KOPT-K1 (cell line): ENCODE measurements at regions not wholly inside any gene's neighbourhood (a gene's known extent, or its start where the extent isn't known, plus 50 kb on each side); places are given as distances from the start of the nearest gene placed in this dataset.
"Not testable (repeated sequence)": the region's sequence is repeated elsewhere in the genome, so short reads cannot be mapped to it uniquely, and the experiment has no call there.

Experiments used
- H3K27ac ChIP-seq: fragments of 200-600 bp; sonication (generic); 2 replicates; pipeline ENCODE4 v1.5.1; 2016; ENCODE audit warnings: antibody characterized with exemption, mild to moderate bottlenecking, low read depth, low read length; ENCODE audit not compliant: poor library complexity, severe bottlenecking
- H3K36me3 ChIP-seq: fragments of 200-600 bp; sonication (generic); 2 replicates; pipeline ENCODE4 v1.5.1; 2017; ENCODE audit warnings: antibody characterized with exemption, mild to moderate bottlenecking, low read length, moderate library complexity; ENCODE audit not compliant: insufficient read depth
- H3K9me3 ChIP-seq: fragments of 200-600 bp; sonication (generic); 2 replicates; pipeline ENCODE4 v1.5.1; 2017; ENCODE audit warnings: antibody characterized with exemption, low read length, mild to moderate bottlenecking; ENCODE audit not compliant: insufficient read depth, poor library complexity, severe bottlenecking

DNA sequence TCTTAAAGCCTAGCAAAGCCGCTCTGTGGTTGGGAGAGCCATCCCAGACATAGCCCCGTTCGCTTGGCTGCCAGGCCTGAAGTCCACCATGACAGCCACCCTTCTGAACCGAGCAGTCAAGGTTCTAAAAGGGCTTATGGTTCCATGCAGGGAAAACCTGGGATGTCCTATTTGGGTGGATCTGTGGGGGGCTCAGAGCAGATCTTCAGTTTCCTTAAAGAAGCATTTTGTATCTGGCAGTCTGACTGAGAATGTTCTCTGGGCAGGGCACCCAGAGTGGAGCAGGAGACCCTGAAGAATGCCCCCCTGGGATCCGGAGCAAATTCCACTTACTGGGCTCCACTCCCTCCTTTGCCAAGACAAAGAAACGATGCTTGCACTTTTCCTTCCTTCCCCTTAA is 127.2 kb downstream of the IRX5 start:
- Histone ChIP-seq H3K27ac (no peak overlapping the region), H3K9me3 (peaks cover 10% of the 10 kb centered on the region), H3K36me3 (no peaks in the 10 kb centered on the region)

- H3K9me3 ChIP-seq = peaks cover 10% of the 10 kb centered on the region
- H3K36me3 ChIP-seq = no peaks in the 10 kb centered on the region
- no peak overlapping the region for H3K27ac ChIP-seq
Measured at GRCh38 chr16:55058576-55058975, 127.9 kb downstream of the IRX5 start.

DNA sequence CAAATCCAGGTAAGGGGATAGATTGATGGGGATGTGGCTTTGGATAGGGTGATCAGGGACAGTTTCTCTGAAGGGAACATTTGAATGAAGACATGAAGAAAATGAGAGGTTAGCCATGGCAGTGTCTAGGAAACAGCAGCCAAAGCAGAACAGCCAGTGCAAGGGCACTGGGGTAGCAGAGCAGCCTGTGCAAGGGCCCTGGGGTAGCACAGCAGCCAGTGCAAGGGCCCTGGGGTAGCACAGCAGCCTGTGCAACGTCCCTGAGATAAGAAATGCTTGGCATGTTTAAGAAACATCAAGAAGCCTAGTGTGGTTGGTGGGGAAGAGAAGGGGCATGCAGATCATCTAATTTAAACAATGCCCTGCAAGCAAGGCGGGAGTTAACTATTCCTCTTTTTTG is 128.5 kb downstream of the IRX5 start:
- Histone ChIP-seq H3K36me3 (no peaks in the 10 kb centered on the region), H3K27ac (no peak overlapping the region), H3K9me3 (peaks cover 10% of the 10 kb centered on the region)

GRCh38 chr16:55061126-55061525 is 130.5 kb downstream of the IRX5 start:
- H3K27ac ChIP-seq = no peak overlapping the region
- no peaks in the 10 kb centered on the region for H3K36me3 ChIP-seq
- no peaks in the 10 kb centered on the region for H3K9me3 ChIP-seq

DNA sequence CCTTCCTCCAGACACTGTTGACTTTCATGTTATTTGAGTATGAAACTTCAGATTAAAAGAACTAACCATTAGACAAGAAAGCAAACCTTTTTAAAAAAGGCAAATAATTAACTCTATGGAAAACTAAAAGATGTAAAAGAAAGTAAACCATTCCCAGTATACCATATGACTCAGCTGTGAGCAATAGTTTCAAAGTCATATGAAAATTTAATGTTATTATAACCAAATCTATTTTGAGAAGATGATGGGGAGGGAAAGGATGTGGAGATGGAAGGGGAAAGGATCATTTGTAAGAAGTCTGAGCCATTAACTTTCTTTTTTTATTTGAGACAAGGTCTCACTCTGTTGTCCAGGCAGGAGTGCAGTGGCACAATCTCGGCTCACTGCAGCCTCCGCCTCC is 131.8 kb downstream of the IRX5 start:
- H3K9me3 ChIP-seq = no peaks in the 10 kb centered on the region

DNA sequence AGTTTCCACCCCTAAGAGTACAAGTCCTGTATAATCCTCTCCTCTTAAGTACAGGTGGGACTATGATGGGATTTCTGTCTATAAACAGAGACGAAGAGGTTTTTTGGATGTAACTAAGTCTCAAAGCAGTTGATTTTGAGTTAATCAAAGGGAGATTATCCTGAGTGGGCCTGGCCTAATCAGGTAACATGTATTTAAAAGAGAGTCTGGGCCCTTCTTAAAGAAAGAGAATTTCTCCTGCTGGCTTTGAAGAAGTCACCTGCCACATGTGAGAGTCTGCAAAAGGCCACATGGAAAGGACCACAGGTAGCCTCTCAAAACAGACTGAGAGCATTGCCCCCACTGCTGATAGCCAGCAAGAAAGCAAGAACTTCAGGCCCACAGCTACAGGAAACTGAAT is 142.3 kb downstream of the IRX5 start:
- H3K36me3 ChIP-seq = no peaks in the 10 kb centered on the region
- no peaks in the 10 kb centered on the region for H3K9me3 ChIP-seq
- H3K27ac ChIP-seq = no peak overlapping the region

More for the DNA sequence above, 131.8 kb downstream of the IRX5 start:
- no peaks in the 10 kb centered on the region for H3K36me3 ChIP-seq
- H3K27ac ChIP-seq = no peak overlapping the region

DNA sequence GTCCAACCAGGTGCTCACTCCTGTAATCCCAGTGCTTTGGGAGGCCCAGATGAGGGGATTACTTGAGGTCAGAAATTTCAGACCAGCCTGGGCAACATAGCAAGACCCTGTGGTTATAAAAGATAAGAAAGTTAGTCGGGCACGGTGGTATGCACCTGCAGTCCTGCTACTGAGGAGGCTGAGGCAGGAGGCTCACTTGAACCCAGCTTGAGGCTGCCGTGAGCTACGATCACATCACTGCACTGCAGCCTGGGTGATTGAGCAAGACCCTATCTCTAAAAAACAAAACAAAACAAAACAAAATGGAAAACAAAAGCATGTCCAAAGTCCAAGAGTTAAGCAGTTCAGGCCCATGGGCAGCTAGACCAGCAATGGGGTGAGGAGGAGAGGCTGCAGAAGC is 143.2 kb downstream of the IRX5 start:
- no peaks in the 10 kb centered on the region for H3K36me3 ChIP-seq
- no peak overlapping the region for H3K27ac ChIP-seq
- no peaks in the 10 kb centered on the region for H3K9me3 ChIP-seq

DNA sequence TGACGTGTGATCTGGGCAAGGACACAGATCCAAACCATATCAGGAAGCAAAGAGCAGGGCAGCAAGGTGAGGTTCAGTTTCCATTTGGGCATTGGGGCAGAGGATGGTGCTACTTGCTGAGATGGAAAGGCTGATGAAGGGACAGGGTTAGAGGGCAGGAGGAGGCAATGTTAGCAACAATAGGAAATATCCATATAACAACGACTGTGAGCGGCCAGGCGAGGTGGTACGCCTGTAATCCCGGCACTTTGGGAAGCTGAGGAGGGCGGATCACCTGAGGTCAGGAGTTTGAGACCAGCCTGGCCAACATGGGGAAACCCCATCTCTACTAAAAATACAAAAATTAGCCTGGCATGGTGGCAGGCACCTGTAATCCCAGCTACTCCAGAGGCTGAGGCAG is 144.5 kb downstream of the IRX5 start:
- not testable (repeated sequence) for H3K9me3 ChIP-seq, H3K36me3 ChIP-seq, H3K27ac ChIP-seq

- no peaks in the 10 kb centered on the region for H3K36me3 ChIP-seq
- H3K27ac ChIP-seq = no peak overlapping the region
- H3K9me3 ChIP-seq = no peaks in the 10 kb centered on the region
Measured at GRCh38 chr16:55076053-55076452, 145.4 kb downstream of the IRX5 start.

DNA sequence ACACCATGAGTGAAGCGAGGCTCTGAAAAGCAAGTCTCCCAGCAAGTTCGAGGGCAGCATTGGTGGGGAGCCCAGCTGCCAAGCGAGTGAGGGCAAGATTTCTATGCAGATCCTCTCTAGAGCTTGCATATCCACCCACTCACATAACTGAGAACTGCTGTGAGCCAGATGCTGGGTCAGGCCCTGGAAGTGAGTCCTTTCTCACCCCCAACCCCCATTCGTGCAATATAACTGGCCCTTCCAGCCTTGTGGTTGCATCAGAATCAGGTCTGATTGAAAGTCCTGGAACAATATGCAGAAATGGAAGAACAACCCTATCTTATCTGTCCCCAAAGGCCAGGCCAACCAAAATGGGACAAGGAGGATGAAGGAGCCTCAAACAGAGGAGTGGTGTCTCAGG is 146.6 kb downstream of the IRX5 start:
- H3K27ac ChIP-seq = no peak overlapping the region
- H3K9me3 ChIP-seq = no peaks in the 10 kb centered on the region
- no peaks in the 10 kb centered on the region for H3K36me3 ChIP-seq

DNA sequence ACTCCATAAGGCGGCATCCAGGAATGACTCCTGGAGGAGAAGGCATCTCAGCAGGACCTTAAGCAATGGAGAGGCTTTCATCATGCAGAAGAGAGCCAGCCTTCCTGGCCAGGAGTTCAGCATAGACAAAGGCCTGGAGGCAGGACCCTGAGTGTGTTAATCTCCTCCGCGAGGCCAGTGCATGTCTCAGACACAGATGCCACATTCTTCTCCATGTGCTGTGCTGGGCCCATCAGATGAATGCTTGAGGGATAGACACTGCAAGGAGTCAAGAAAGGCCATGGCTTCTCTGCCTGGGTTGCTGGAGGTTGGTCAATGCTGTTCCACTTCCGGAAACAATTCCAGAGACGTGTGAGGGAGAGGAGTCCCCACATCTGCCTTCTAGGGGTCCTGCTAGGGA is 147.5 kb downstream of the IRX5 start:
- H3K36me3 ChIP-seq = no peaks in the 10 kb centered on the region
- H3K27ac ChIP-seq = no peak overlapping the region
- H3K9me3 ChIP-seq = no peaks in the 10 kb centered on the region

DNA sequence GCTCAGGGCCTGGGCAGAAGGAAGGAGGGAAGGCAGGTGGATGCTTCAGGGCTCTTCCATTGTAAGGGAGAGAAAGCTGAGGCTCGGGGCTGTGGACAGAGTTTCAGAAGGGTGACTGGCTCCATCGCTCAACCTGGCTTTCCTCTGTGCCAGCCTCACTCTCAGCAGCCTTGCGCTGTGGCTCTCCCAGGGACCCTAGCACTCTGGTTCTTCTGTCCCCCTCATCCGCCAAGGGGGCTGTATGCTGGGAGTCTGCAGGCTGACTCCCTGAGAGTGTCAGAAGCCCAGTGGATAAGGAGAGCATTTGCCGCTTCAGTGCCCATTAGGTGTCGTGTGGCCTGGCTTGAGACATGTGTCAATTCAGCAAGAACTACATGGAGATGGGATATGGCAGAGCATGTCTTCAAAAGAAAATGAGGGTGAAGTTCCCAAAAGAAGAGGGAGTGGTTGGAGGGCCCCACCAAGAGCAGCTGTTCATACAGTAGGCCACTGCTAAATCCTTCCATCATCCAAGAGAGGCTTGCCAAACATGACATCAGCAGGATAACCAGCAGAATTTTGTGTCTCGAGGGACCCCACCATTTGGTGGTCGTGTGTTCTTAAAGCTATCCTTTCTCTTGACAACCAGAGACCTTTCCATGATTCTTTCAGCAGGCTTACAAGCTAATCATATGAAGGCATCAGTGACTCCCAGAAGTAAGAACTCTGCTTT is 148.2 kb downstream of the IRX5 start:
- no peak overlapping the region for H3K27ac ChIP-seq
- no peaks in the 10 kb centered on the region for H3K9me3 ChIP-seq
- H3K36me3 ChIP-seq = no peaks in the 10 kb centered on the region

DNA sequence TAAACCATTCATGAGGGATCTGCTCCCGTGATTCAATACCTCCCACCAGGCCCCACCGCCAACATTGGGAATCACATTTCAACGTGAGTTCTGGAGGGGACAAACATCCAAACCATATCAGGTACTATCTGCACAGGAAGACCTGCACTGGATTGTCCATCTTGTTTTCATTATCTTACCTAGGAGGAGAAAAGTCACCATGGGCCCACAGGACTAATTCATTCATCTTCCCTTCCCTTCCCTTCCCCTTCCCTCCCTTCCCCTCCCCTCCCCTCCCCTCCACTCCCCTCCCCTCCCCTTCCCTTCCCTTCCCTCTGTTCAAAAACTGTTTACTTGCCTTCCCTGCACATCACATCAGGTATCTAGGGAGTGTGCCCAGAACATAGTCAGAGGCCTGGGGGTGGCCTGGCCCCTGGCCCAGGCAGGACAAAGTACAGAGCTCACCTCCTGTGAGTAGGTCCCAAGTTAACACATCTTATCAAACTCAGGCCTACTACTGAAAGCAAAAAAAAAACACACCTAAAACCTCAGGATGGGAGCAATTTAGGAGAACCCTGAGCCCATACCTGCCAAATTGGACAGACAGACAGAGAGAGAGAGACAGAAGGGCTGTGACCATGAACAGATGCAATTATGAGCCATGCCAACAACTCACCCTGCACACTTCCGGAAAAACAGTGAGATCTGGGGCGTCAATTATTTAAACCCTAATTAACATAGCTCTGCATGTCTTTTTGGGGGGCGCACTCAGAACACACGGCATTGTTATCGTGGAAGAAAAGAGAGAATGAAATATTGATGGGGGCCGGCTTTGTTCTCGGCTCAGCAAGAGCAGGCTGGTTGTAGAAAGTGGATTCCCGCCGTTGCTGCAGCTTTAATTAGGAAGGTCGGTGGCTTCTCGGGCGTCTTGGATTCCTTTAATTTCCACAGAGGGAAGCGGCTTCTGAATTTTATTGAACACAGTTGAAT is 151.2 kb downstream of the IRX5 start:
- H3K27ac ChIP-seq = no peak overlapping the region
- no peaks in the 10 kb centered on the region for H3K9me3 ChIP-seq
- H3K36me3 ChIP-seq = no peaks in the 10 kb centered on the region

DNA sequence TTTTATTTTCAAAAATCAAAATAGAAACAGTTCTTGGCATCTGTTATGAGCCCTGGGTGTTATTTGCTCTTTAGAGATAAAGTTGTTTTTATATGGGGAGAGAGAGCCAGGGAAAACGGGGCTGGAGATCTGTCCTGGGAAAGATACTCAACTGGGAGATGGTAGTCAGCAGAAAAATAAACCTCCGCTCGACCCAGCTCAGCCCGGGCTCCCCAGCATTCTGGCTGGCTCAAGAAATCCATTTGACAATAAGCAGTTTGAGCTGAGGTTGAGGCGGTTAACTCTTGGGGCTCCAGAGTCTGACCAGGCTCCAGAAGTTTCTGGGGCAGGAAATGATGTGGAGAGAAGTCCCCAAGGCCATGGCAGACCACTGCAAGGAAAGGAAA is 151.9 kb downstream of the IRX5 start:
- no peaks in the 10 kb centered on the region for H3K36me3 ChIP-seq
- no peaks in the 10 kb centered on the region for H3K9me3 ChIP-seq
- no peak overlapping the region for H3K27ac ChIP-seq

- Histone ChIP-seq H3K36me3 (no peaks in the 10 kb centered on the region), H3K9me3 (no peaks in the 10 kb centered on the region), H3K27ac (no peak overlapping the region)
Measured at GRCh38 chr16:55083052-55083451, 152.4 kb downstream of the IRX5 start.

GRCh38 chr16:55088098-55088497 is 157.4 kb downstream of the IRX5 start:
- Histone ChIP-seq H3K36me3 (no peaks in the 10 kb centered on the region), H3K9me3 (no peaks in the 10 kb centered on the region), H3K27ac (no peak overlapping the region)
